Fibroblast of lung (primary cell): ENCODE measurements at regions not wholly inside any gene's neighbourhood (a gene's known extent, or its start where the extent isn't known, plus 50 kb on each side); places are given as distances from the start of the nearest gene placed in this dataset.

Source experiments
- DNase-seq, 2 donors: peaks; one replicate each; pipeline versions ENCODE4 v3.0.0 to v3.0.0-alpha.2; 2010; ENCODE audit warnings: low read depth in 2 of 2
- H2AFZ ChIP-seq: 2 replicates; pipeline ENCODE4 v1.5.1; 2012; ENCODE audit warnings: low read length, control low read depth, inconsistent platforms
- H3K27ac ChIP-seq: 2 replicates; pipeline ENCODE4 v1.5.1; 2011; ENCODE audit warnings: low read length, control low read depth; ENCODE audit not compliant: insufficient read depth
- H3K27me3 ChIP-seq: 2 replicates; pipeline ENCODE4 v1.5.1; 2011; ENCODE audit warnings: mild to moderate bottlenecking, low read length; ENCODE audit not compliant: control insufficient read depth, insufficient read depth
- H3K36me3 ChIP-seq: 2 replicates; pipeline ENCODE4 v1.5.1; 2011; ENCODE audit warnings: low read length; ENCODE audit not compliant: control insufficient read depth, insufficient read depth
- H3K4me1 ChIP-seq: 2 replicates; pipeline ENCODE4 v1.5.1; 2011; ENCODE audit warnings: low read length; ENCODE audit not compliant: control insufficient read depth, insufficient read depth; ENCODE audit errors: extremely low read depth
- H3K4me2 ChIP-seq: 2 replicates; pipeline ENCODE4 v1.5.1; 2011; ENCODE audit warnings: low read length, control low read depth; ENCODE audit not compliant: insufficient read depth; ENCODE audit errors: extremely low read depth
- H3K4me3 ChIP-seq, 4 experiments: fragments of 200-600 bp in 1 of 4; sonication (generic) in 1 of 4; replicated peaks in 1 of 4; 2 replicates each; pipeline ENCODE4 v1.5.1; 2011 to 2016; ENCODE audit warnings: low read length in 4 of 4, low read depth in 3 of 4, mild to moderate bottlenecking in 3 of 4, control low read depth in 2 of 4, inconsistent platforms in 1 of 4, mixed read lengths in 1 of 4; ENCODE audit not compliant: insufficient read depth in 1 of 4; ENCODE audit errors: control extremely low read depth in 1 of 4
- H3K79me2 ChIP-seq: 2 replicates; pipeline ENCODE4 v1.5.1; 2012; ENCODE audit warnings: mild to moderate bottlenecking, low read length, inconsistent platforms; ENCODE audit not compliant: control insufficient read depth, insufficient read depth
- H3K9ac ChIP-seq: 2 replicates; pipeline ENCODE4 v1.5.1; 2011; ENCODE audit warnings: mild to moderate bottlenecking, low read length, control low read depth; ENCODE audit not compliant: insufficient read depth
- H3K9me3 ChIP-seq: 2 replicates; pipeline ENCODE4 v1.5.1; 2012; ENCODE audit warnings: low read depth, low read length; ENCODE audit not compliant: control insufficient read depth, insufficient read depth
- H4K20me1 ChIP-seq: 2 replicates; pipeline ENCODE4 v1.5.1; 2011; ENCODE audit warnings: low read length; ENCODE audit not compliant: control insufficient read depth, insufficient read depth; ENCODE audit errors: extremely low read depth
- EZH2 ChIP-seq: IDR thresholded peaks from 2 replicates; pipeline ENCODE4 v1.5.1; 2012; ENCODE audit warnings: low read length, control low read depth, mild to moderate bottlenecking; ENCODE audit errors: missing control alignments
- TF ChIP-seq, protein P1 (sequence below), 2 donors: IDR thresholded peaks in 1 of 2; conservative IDR thresholded peaks in 1 of 2; 1 replicate in 1 of 2; 2 replicates in 1 of 2; pipeline ENCODE4 v1.5.1; 2011 to 2012; ENCODE audit warnings: low read length in 2 of 2, control low read depth in 1 of 2, inconsistent platforms in 1 of 2, low read depth in 1 of 2, mild to moderate bottlenecking in 1 of 2

GRCh38 chr12:66999141-66999540 lies 270.0 kb upstream of the CAND1 start:
- Histone ChIP-seq H3K27me3 (no peaks in the 10 kb centered on the region), H2AFZ (no peak overlapping the region), H3K9me3 (no peaks in the 10 kb centered on the region), H3K4me1 (no peaks in the 10 kb centered on the region), H3K36me3 (no peaks in the 10 kb centered on the region), H3K9ac (no peak overlapping the region), H3K27ac (no peak overlapping the region), H3K4me3 (no peak overlapping the region), H3K79me2 (no peaks in the 10 kb centered on the region), H4K20me1 (no peaks in the 10 kb centered on the region), H3K4me2 (no peak overlapping the region)
- no peak for DNase-seq
- TF ChIP-seq, protein P1, sequence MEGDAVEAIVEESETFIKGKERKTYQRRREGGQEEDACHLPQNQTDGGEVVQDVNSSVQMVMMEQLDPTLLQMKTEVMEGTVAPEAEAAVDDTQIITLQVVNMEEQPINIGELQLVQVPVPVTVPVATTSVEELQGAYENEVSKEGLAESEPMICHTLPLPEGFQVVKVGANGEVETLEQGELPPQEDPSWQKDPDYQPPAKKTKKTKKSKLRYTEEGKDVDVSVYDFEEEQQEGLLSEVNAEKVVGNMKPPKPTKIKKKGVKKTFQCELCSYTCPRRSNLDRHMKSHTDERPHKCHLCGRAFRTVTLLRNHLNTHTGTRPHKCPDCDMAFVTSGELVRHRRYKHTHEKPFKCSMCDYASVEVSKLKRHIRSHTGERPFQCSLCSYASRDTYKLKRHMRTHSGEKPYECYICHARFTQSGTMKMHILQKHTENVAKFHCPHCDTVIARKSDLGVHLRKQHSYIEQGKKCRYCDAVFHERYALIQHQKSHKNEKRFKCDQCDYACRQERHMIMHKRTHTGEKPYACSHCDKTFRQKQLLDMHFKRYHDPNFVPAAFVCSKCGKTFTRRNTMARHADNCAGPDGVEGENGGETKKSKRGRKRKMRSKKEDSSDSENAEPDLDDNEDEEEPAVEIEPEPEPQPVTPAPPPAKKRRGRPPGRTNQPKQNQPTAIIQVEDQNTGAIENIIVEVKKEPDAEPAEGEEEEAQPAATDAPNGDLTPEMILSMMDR (conservative IDR thresholded peaks at IDR 0.05 in 1 of 2, IDR thresholded peaks at IDR 0.05 in 1 of 2; ENCODE audit: low read depth in 1 of 2, low read length in 2 of 2): no peak
- TF ChIP-seq EZH2: no peak

GRCh38 chr12:67001251-67001650 lies 267.9 kb upstream of the CAND1 start:
- DNase-seq: no peak
- Histone ChIP-seq H3K4me2 (no peak overlapping the region), H3K36me3 (no peaks in the 10 kb centered on the region), H3K4me1 (no peaks in the 10 kb centered on the region), H4K20me1 (no peaks in the 10 kb centered on the region), H3K9ac (no peak overlapping the region), H3K27me3 (no peaks in the 10 kb centered on the region), H3K4me3 (no peak overlapping the region), H3K27ac (no peak overlapping the region), H3K79me2 (no peaks in the 10 kb centered on the region), H2AFZ (no peak overlapping the region), H3K9me3 (no peaks in the 10 kb centered on the region)
- TF ChIP-seq, protein P1 (conservative IDR thresholded peaks at IDR 0.05 in 1 of 2, IDR thresholded peaks at IDR 0.05 in 1 of 2; ENCODE audit: low read depth in 1 of 2, low read length in 2 of 2): no peak
- TF ChIP-seq EZH2: no peak

- Histone ChIP-seq H3K79me2 (no peaks in the 10 kb centered on the region), H3K9me3 (no peaks in the 10 kb centered on the region), H3K4me2 (no peak overlapping the region), H3K36me3 (no peaks in the 10 kb centered on the region), H3K4me1 (no peaks in the 10 kb centered on the region), H3K27ac (no peak overlapping the region), H2AFZ (no peak overlapping the region), H4K20me1 (no peaks in the 10 kb centered on the region), H3K27me3 (no peaks in the 10 kb centered on the region), H3K4me3 (no peak overlapping the region), H3K9ac (no peak overlapping the region)
- TF ChIP-seq, protein P1 (conservative IDR thresholded peaks at IDR 0.05 in 1 of 2, IDR thresholded peaks at IDR 0.05 in 1 of 2; ENCODE audit: low read depth in 1 of 2, low read length in 2 of 2): no peak
- no peak for TF ChIP-seq EZH2
- DNase-seq: peak in 1 of 2 donors; percentile 3
Measured at GRCh38 chr12:67002720-67003119, 266.4 kb upstream of the CAND1 start.
